HG02852 (cell line): ENCODE measurements at regions not wholly inside any gene's neighbourhood (a gene's known extent, or its start where the extent isn't known, plus 50 kb on each side); places are given as distances from the start of the nearest gene placed in this dataset.
"Not testable (repeated sequence)": the region's sequence is repeated elsewhere in the genome, so short reads cannot be mapped to it uniquely, and the experiment has no call there.

ENCODE experiments used
- ATAC-seq: cut with Tn5 transposase; IDR thresholded peaks from one replicate; pipeline ENCODE4 v1.9.1; 2021; ENCODE audit warnings: mild to moderate bottlenecking, moderate library complexity; ENCODE audit not compliant: unreplicated experiment

DNA sequence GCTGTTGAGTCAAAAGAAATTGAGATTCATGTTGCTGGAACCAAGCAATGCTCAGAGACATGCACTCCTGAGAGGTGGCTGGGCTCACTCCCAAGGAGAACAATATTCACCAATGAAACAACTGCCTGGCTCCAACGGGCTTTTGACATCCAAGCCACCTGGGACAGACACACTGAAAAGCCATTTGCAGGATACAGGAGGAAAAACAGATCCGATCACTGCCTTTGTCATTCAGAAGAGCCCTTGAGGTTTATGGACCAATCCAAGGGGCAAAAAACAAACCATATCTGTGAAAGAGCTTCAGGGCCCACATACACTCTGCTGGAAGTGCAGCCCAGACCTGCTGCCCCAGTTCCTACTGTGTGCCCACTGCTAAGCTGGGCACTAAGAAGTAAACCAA is 277.5 kb downstream of the NUAK1 start:
- ATAC-seq: no peak

GRCh38 chr12:105862163-105862821 is 276.5 kb downstream of the NUAK1 start:
- no peak for ATAC-seq

DNA sequence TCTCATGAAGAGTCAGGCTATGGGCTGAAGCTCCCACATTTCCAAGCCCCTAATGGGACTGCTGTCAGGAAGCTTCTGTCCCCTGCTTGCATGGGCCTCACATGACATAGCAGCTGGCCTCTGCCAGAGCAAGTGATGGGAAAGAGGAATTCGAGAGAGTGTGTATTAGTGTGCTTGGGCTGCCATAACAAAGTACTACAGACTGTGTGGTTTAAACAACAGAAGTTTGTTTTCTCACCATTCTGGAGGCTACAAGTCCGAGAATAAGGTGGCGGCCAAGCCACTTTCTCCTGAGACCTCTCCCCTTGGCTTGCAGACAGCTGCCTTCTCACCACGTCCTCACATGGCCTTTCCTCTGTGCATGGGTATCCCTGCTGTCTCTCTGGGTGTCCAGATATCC is 274.4 kb downstream of the NUAK1 start:
- ATAC-seq: no peak

GRCh38 chr12:105864901-105865300 is 273.9 kb downstream of the NUAK1 start:
- ATAC-seq: no peak

DNA sequence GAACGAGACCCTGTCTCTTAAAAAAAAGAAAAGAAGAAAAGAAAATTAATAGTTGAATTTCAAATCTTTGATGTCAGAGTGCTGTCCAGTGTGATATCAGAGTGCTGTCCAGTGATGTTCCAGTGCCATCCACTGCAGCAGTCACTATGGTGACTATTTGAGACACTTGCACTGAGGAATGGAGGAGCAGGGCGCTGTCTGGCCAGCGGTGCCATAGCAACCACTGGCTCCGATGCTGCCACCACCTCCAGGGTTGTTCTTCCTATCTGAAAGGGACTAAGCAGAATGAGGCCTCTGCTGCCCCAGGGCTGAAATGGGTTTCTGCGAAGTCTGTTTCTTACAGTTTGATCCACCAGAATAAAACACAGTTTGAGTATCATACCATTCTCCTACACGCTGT is 272.9 kb downstream of the NUAK1 start:
- ATAC-seq: no peak

DNA sequence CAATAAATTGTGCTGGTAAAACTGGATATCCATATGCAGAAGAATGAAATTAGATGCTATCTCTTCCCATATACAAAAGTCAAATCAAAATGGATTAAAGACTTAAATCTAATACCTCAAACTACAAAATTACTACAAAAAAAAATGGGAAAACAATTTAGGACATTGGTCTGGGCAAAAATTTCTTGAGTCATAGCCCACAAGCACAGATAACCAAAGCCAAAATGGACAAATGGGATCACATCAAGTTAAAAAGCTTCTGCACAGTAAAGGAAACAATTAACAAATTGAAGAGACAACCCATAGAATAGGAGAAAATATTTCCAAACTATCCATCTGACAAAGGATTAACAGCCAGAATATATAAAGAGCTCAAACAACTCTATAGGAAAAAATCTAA is 264.6 kb downstream of the NUAK1 start:
- no peak for ATAC-seq

GRCh38 chr12:105876396-105876927 is 262.3 kb downstream of the NUAK1 start:
- no peak for ATAC-seq

- no peak for ATAC-seq
Observed at GRCh38 chr12:105878964-105879363, 259.8 kb downstream of the NUAK1 start.

- no peak for ATAC-seq
Observed at GRCh38 chr12:105880824-105881388, 257.8 kb downstream of the NUAK1 start.

DNA sequence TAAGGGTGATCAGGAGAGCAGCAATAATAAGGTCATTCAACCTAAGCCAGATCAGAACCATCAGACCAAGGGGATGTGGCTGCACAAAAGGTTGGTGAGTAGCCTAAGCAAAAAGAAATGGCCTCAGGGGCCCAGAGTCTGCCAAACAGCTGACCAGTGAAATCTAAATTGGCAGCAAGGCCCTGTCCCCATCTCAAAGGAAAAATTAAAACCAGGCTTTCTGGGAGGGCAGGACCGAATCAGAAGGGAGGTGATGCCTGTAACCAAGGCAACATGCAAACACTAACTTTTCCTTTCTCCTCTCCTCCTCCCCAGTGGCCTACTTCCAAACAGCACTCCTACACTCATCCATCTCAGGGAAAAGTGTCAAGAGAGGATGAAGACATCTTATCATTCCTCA is 256.4 kb downstream of the NUAK1 start:
- ATAC-seq: no peak

GRCh38 chr12:105887131-105887530 is 251.6 kb downstream of the NUAK1 start:
- ATAC-seq: no peak

DNA sequence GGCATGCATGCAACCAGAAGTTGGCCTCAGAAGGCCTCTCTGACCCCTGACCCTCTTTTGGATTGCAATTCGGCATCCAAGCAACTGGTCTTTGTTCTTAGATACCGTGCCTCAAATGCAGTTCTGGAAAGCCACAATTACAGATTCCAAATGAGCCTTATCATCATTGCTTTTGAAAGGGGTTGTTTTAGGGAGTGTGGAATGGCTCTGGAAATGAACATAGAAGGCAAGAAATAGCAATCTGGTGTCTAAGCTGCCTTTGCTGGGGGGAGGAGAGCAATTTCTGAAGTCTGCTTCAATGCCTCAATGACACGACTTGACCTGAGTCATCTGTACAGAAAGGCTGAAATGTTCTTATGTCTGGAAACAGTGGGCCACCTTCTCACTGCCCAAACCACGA is 250.1 kb downstream of the NUAK1 start:
- ATAC-seq: no peak

- ATAC-seq: no peak
Observed at GRCh38 chr12:105892362-105892910, 246.3 kb downstream of the NUAK1 start.

DNA sequence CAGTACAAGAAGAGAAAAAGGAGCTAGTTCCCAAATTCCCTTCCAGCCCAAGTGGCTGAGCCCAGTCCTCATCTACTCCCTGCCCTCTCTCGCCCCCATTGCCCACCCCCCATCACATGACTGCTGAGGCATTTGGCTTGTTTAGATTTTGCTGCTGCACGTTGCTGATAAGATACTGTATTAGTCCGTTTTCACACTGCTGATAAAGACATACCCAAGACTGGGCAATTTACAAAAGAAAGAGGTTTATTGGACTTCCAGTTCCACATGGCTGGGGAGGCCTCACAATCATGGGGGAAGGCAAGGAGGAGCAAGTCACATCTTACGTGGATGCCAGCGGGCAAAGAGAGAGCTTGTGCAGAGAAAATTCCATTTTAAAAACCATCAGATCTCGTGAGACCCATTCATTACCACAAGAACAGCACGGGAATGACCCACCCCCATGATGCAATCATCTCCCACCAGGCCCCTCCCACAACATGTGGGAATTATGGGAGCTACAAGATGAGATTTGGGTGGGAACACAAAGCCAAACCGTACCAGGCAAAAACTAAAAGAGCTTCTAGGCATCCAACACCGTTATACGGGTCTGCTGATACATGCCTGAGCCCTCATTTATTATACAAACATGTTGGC is 243.4 kb downstream of the NUAK1 start:
- ATAC-seq: not testable (repeated sequence)

DNA sequence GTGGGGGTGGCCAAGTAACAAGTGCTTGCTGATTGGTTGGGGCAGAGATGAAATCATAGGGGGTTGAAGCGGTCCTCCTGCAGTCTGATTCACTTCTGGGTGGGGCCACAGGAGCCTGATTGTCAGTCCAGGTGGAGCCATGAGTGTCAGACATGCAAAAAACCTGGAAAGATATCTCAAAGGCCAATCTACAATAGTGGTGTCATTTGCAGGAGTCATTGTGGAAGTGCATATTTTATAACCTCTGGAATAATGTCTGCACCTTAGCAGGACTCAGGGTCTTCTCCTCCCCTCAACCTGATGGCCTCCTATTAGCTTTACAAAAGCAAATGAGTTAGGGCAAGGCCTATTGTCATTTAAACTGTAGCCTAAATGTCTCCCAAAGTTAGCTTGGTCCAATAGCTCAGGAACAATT is 241.4 kb downstream of the NUAK1 start:
- ATAC-seq: no peak

- not testable (repeated sequence) for ATAC-seq
Observed at GRCh38 chr12:105898271-105898670, 240.5 kb downstream of the NUAK1 start.

DNA sequence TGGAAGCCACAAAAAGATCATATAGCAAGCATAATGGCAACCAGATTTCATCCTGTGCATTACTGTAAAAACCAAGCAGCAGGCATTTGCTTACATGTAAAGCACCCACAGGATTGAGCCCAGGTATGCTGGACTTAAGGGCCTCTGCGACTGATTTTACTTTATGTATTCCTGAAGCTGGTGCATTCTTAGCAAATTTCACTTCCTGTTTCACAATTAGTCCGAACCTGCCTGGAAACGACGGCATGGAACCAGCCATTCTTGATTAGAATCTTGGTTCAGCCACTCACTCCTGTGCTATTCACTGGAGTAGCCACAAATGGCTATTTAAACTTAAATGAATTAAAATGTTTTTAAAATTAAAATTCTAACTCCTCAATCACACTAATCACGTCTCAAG is 239.2 kb downstream of the NUAK1 start:
- ATAC-seq: no peak

DNA sequence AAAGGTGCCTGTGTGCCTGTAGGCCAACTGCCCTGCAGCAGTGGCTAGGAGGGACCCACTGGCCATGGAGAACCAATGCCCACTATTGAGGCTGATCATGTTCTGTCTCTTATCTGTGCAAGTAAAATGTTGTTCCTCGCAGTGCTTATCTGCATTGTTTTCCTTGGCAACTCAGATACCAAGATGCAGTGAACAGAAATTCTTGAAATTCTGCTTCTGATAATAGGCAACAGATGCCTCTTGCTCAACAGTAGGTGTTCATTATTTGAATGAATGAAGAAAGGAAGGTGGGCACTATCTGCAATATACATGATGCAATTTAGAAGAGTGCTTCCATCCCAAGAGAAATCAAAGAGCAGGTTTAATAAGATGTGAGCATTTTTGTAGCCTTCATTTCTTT is 232.2 kb downstream of the NUAK1 start:
- ATAC-seq: no peak

DNA sequence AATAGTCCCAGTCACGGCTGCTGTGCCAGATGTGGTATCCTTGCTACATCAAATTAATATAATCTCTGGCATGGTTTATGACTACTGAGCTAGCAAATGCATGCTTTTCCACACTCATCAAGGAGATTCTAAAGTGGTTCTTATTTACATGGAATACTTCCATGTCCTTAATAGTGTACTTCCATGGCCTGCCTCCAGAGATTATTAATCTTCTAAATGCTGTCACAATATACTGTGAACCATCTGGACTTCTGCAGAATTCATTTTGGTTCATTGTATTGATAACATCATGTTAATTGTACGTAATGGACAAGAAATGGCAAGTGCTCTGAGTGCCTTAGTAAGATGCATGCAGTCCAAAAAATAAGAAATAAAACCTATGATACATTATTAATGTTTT is 230.8 kb downstream of the NUAK1 start:
- ATAC-seq: no peak

DNA sequence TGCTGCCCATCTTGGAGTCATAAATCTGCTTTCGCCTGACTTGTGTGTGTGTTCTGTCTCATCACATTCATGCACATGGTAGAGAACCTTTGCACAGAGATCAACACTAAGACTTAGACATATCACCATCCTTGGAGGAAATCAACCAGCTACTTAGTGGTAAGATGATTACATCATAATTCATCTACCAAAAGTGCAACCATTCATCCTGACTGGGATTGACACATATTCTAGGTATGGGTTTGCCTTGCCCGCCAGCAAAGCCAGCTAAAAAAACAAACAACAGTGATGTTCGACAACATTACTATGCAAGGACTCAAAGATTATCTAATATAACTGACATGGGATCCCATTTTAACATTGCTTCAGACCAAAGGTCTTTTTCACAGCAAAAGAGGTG is 228.7 kb downstream of the NUAK1 start:
- no peak for ATAC-seq

DNA sequence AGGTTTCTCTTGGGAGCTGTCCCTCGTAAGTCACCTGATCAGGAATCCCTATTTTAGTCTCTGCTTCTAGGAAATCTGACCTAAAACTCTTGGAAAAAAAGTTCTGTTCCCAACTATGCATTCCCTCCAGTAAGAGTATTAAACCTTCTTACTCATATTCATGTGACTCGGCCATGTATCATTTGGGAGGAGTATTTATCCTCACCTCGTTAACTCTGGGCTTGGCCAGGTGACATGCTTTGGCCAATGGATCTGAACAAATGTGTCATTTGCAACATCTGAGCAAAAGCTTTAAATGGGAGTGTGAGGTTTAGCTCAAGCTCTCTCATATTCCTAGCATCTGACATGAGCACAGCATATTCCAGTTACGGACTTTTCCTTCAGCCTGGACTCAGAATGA is 226.8 kb downstream of the NUAK1 start:
- ATAC-seq: no peak
